GM12873 (cell line): ENCODE measurements at regions not wholly inside any gene's neighbourhood (a gene's known extent, or its start where the extent isn't known, plus 50 kb on each side); places are given as distances from the start of the nearest gene placed in this dataset.

Source experiments
- CTCF ChIP-seq: IDR thresholded peaks from 2 replicates; pipeline ENCODE4 v1.5.1; 2012; ENCODE audit warnings: low read depth, mild to moderate bottlenecking, moderate library complexity, low read length, control low read depth; ENCODE audit not compliant: insufficient read depth; ENCODE audit errors: missing control alignments

DNA sequence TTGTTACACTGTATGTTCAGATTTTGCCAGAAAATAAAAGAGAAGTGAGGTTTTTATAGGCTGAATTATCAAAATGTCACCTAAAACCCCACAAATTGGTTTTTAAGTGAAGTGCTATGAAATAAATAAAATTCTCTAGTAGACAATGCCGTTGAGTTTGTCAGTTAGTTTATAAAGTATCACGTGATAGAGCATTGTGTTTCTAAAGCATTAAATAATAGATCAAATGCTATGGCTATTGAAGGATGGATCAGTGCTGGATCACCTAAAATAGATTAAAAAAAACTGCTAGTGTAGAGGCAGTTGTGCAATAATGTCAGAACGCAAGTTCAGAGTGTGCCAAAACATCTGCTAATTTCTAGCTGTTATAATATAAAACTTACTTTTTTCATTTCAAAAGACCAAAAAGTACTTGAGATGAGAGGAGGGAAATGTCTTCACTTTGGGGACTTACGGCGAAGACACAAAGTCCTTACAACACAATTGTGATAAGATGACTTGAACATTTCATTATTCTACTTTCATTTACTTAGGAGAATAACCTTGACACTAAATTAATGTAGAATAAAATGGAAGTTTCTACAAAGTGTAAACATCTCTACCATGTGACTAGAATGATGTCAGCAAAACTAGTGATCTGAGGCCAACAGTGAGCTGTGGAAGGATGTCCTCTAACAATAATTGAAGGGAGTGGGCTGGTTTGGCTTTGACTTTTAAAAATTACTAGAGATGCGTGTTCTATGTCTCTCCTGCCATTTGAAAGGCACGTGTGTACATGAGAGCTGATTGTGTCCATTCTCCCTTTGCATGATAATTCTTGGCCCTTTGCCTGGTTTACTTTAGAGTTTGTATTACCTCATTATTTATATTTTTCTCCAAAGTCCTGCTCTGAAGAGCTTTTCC, 154.4 kb upstream of the PDE3A start:
- no peak for TF ChIP-seq CTCF

DNA sequence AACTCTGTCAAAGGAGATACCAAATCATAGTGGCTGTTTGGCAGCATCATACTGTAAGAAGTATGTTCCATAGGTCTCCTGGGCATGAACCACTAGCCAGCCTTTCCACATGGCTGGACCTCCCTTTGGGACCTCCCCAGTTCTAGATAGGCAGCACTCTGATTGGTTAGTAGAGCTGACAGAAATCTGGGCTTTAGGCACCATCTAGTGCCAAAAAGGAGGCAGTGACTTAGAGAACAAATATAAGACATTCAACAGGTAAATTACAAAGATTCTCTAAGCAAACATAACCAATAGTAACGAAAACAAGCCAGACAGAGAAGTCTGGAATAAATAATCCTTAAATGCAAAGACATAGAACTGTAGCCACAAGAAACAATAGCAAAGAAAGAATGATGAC, 148.0 kb upstream of the PDE3A start:
- no peak for TF ChIP-seq CTCF

- TF ChIP-seq CTCF = no peak
Observed at GRCh38 chr12:20232931-20233675, 135.2 kb upstream of the PDE3A start.

GRCh38 chr12:20234474-20234873, 133.9 kb upstream of the PDE3A start:
- no peak for TF ChIP-seq CTCF

GRCh38 chr12:20237091-20237490, 131.2 kb upstream of the PDE3A start:
- TF ChIP-seq CTCF = no peak

DNA sequence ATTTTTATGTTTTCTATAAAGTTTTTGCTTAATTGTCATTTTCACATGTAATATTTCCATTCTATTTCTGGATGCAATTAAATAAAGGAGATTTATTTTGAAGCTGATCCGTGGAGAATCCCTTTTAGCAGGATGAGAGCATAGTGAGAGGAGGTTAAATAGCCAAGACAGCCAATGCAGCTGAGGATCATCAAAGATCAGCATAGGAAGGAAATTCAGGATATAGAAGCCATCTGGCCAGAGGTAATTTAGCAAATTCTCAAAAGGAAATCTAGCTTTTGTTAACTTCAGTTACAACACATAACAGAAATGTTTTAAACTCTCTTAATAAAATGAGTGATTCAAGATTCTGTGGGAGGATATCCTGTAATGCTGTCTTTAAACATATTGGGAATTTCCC, 122.8 kb upstream of the PDE3A start:
- no peak for TF ChIP-seq CTCF

- TF ChIP-seq CTCF = no peak
Observed at GRCh38 chr12:20248646-20249045, 119.7 kb upstream of the PDE3A start.
